GM18870 (cell line): ENCODE measurements at regions not wholly inside any gene's neighbourhood (a gene's known extent, or its start where the extent isn't known, plus 50 kb on each side); places are given as distances from the start of the nearest gene placed in this dataset.
A peak's percentile ranks its signal among the peaks of the same experiment; 100 is the strongest.
"Not testable (repeated sequence)": the region's sequence is repeated elsewhere in the genome, so short reads cannot be mapped to it uniquely, and the experiment has no call there.

Experiments
- ATAC-seq: cut with Tn5 transposase; IDR thresholded peaks from one replicate; pipeline ENCODE4 v1.9.1; 2021; ENCODE audit warnings: moderate library complexity; ENCODE audit not compliant: unreplicated experiment

DNA sequence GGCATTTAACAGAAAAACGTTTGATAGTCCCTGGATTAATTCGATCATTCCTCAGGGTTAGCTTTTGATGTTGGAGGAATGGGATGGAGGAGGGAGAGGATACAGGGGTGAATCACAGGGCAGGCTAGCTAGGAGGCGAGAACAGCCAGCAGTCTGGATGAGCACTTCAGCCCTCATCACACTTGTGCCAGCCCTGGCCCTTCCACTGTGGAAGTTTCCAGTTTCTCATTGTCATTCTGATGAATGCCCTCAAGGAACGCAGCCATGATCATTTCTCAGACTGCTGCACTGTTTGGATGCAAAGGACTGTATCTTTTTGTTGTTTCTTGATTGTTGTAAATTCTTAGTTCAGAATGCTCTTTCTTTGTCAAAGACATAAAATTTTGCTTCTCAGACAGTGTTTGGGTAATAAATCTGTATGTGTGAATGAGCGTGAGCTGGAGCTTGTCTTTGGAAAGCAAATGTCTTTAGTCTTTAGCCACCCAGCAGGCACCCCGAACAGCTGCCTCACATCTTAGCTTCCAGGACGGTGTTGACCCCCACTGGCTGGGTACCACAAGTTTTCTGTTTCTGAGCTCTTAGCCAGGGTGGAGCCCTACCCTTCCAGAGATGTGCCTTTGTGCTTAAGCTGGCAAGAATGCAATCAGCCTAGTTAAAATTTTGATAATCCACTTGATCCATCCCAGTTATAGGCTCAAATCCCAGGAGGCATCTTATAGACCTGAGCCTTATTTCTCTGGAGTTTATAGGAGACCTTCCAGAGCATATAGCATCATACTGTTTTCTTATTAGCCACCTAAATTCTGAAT, 121.1 kb downstream of the PDCD6IP start:
- ATAC-seq, result no peak

DNA sequence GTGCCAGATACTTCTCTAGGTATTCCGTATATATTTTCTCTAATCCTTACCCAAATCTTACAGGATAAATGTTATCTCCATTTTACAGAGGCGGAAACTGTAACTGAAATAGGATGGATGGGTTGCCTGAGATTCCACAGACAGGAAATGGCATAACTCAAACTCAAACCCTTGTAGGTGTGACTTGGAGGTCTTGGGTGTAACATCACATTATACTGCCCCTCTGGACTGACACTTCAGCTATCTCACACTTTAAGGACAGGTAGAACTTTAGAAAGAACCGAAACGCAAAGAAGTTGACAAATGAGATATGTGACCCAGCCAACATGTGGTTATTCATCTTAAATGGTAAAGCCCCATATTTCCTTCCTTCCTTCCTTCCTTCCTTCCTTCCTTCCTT, 122.1 kb downstream of the PDCD6IP start:
- no peak for ATAC-seq

- no peak for ATAC-seq
Measured at GRCh38 chr3:33921608-33922007, 123.2 kb downstream of the PDCD6IP start.

DNA sequence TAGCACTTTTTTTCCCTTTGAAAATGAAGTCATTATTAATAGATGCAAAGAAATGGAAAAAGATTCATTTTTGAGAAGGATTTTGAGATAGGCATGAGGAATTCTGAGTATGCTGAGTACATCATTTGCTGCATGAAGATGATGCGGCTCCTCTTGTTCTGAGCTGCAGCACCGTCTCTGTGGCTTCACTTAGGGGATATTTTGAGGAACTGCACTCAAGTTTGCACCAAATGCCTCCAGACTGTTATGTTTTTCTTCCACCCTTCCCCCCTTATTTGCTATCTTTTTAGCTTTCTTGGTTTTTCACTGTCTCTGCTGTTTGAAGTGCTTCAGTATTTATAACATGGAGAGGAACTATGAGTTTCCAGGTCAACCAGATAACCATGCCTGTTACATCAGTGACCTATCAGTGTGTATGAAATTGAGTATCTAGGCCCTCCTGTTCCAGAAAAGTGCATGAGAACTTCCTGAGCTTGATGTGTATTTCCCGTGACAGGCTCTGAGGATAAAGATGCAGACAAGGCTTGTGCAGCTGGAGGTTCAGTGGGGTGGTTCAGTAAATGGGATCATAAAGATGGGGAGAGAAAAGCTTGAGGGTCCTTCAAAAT, 128.7 kb downstream of the PDCD6IP start:
- no peak for ATAC-seq

DNA sequence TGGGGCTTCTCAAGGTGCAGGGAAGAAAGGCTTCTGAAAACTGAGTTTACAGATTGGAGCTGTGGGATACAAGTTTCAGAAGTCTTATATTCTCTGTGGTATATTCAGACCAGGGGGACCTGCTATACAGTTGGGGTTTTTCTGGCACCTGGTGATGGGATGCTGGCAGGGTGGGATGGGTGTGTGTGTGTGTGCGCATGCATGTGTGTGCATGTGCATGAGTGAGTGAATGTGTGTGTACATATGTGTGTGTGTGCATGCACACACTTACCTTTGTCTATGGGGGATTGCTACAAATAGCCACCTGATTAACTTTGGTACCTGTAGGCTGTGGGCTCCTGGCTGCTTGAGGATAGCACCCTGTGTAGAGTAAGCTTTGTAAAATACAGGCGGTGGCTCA, 131.4 kb downstream of the PDCD6IP start:
- ATAC-seq, result no peak

- ATAC-seq, result no peak
Measured at GRCh38 chr3:33931512-33931911, 133.1 kb downstream of the PDCD6IP start.

DNA sequence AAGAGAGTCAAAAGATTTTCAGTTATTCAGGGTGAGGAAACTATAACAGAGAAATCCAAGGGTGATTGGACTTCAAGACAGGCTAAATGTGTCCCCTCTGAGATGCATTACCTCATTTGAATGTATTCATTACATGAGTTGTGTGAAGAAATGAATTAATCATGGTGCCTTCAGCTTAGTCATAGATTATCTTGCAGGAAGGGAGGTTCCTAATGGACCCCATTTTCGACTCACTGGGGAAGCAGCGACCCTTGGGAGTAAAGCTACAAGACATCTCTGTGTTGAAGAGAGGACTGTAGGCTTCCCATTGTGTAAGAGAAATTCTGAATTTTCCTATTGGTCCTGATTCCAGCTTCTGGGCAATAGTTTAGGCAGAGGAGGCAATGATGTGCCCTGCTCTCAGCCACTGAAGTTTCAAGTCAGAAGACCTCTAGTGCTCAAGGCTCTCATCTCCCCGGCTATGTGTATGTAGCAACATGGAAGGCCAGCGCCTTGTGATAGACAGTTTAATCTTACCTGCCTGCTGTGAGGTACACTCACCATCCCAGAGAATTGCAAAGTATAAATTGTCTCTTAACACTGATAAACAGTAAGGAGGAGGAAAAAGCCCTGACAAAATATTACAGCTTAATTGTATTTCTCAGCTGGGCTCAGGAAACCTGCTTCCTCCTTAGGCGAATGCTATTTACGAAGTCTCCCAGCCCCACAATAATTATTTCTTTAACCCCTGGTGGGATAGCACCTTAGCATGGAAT, 133.8 kb downstream of the PDCD6IP start:
- ATAC-seq, result no peak

GRCh38 chr3:33936171-33936920, 137.9 kb downstream of the PDCD6IP start:
- ATAC-seq, result no peak

DNA sequence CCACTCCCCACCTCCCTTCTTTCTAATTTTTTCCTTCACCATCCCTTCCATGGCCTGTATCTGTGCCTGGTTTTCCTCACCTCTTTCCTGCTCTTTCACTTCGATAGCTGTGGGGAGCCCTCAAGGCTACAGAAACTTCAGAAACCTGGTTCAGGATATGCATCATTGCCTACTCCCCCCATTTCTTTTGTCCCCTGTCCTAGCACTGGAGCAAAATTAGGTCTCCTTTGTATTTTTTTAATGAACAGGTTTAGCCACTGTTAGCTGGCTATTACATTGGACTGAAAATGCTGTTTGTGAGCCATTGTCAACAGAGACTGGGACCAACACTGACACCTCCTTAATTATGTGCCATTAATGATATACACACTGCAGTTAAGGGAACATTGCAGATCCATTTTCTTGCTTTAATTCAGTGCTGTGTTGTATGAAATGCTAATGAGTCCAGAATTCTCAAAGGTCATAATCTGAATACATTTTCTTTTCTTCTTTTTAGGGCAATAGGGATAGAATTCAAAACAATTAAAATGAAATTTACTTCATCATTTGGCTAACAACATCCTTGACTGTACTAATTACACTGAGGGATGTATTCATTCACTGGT, 138.6 kb downstream of the PDCD6IP start:
- no peak for ATAC-seq

DNA sequence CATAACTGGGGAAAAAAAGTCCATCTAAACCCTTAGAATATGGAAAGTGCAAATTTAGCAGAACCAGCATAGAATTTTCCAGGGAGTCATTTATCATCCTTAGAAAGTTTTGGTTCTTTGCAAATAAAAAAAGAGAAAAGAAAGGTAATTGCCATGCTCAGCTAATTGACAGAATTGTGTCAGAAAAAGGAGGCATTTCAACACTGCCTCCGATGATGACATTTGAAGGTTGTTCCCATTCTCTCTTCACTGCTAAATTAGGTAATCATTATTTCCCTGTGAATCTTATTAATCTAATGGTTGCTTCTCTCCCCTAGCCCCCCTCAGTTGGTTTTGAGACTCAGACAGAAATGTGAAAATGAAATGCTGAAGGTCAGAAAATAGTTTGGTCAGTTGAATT, 139.2 kb downstream of the PDCD6IP start:
- no peak for ATAC-seq

DNA sequence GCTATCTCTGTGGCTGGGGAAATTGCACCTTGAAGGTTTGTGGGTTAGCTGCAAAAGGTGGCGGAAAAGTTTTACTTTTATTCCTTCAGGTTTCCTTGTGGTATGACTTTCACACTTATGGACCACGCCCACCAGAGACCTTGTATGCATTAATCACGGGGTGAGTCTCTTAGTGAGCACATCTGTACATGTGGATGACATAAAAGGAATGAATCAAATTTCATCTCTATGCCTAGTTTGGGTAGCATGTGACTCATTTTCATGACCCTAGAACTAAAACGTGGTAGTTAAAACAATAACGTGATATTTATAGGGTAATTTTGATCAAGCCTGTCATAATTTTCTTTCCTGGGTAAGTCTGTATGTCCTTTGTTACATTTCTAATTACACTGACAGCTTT, 141.7 kb downstream of the PDCD6IP start:
- ATAC-seq, result no peak

DNA sequence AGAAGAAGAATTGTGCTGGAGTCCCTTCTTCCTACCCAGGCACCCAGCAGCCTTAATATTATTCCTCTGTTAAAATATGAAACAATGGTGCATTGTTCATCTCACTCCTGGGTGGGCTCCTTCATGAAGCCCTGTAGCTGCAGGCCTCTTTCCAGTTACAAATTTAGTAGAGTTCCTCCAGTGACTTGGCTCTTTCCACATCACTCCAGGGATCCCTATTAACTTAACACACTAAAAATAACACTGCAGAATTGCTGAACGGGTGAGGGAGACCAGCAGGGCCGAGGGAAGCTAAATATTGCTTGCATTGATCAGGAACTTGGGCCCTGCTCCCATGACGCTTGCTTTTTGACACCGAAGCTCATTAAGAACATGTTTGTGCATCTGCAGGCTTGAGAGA, 142.3 kb downstream of the PDCD6IP start:
- no peak for ATAC-seq

DNA sequence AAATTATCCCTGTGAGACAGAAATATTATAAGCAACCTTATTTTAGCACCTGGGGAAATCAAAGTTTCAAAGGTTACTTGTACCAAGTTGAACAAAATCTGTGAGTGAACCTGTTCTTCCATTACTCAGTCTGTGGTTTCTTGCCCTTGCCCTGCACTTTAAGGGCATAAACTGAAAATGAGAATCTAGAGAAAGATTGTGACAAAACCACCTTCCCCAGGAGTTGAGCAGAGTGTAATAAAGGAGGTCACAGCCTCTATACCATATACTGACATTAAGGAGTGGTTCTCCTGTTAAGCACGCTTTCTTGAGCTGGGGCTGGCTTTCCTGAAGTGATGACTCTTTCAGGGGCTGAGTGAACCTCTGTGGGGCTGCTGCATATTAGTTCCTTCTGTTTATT, 143.4 kb downstream of the PDCD6IP start:
- peak; percentile 80 for ATAC-seq

DNA sequence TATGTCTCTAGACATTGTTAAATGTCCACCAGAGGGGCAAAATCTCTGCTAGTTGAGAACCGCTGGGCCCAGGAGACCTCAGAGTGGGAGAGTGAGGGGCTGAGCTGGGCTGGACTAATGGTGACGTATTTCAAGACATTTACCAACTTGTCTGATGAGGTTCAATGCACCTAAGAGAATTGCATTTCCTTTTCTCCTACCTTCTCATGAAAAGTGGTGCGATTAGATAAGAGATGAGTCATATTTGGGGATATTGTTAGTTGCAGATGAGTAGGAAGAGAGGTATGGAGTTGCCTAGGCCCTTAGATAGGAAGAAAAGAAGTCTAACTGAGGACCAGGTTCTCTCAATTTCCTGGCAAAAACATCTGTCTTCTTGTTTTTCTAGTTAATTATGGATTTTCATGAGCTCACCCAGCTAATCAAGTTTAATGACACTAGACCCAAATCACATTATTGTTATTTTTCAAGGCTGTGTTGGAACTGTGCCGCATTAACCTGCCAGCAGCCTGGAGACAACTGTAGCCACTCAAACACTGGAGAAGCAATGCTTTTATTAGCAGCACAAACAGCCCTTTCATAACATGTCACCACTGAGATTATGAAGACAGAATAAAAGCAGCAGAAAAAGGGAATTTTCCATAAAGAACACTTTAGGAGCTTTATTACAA, 144.2 kb downstream of the PDCD6IP start:
- ATAC-seq, result peak; percentile 67

GRCh38 chr3:33943277-33943676, 144.8 kb downstream of the PDCD6IP start:
- ATAC-seq, result no peak

GRCh38 chr3:33946612-33947011, 148.2 kb downstream of the PDCD6IP start:
- not testable (repeated sequence) for ATAC-seq

DNA sequence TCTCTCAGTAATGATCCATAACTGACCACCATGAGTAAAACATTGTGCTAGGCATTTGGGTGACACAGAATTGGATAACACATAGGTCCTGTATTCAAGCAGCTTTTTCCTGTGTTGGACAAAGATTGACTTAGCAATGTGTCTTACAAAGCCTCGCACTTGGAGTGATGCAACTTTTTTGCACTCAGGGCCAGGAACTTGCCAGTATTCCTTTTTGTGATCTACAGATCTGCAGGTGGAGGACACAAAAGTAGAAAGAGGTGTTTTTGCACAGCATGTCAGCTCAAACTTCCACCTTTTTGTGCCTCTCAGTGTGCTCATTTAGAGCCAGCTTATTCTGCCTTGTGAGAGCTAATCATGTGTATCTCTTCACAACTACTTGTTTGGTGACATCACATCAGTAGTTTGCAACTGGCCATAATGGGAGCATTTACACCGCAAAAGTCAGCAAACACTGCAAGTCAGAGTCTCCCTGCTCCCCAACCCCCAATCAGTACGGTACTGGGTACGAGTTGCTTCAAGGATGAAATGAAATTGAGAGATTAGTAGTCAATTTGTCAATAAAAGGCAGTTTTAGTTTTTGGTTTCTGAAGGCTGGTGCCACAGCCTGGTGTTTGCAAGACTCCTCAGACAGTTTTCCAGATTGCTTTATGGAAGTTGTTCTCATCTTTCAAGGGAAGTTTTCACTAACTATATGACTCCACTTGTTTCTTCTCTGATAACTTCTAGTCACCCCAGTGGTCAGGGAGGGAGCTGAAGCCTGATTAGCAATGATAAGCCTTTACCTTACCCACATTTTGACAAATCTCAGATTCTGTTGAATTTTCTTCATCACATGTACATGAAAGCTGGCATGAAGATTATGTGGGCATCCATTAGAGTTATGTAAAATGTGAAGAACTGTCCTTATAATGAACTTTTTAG, 149.1 kb downstream of the PDCD6IP start:
- no peak for ATAC-seq

GRCh38 chr3:33949074-33949473, 150.6 kb downstream of the PDCD6IP start:
- ATAC-seq, result no peak

- ATAC-seq, result no peak
Measured at GRCh38 chr3:33954956-33955355, 156.5 kb downstream of the PDCD6IP start.
